Fibroblast of skin of left biceps (primary cell): ENCODE measurements at regions not wholly inside any gene's neighbourhood (a gene's known extent, or its start where the extent isn't known, plus 50 kb on each side); places are given as distances from the start of the nearest gene placed in this dataset.
"Not testable (repeated sequence)": the region's sequence is repeated elsewhere in the genome, so short reads cannot be mapped to it uniquely, and the experiment has no call there.

ENCODE experiments used
- DNase-seq, 2 experiments: peaks; one replicate each; pipeline ENCODE4 v3.0.0-alpha.2; 2013; ENCODE audit warnings: low read depth in 2 of 2

DNA sequence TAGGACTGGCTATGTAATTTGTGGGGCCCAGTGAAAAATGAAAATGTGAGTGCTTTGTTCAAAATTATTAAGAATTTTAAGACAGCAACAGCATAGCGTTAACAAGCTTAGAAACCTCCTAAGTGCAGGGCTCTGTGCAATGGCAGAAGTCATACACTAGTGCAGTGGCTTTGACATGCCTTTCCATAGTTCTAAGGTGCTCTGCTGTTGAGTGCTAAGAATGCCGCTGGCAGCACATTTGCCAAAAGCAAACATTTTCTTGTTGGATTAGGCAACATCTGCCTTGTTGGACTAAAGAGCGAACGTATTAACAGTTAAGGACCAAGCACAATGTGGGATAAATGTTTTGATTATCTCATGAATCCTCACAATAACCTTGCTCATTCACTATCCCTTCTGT is 244.9 kb upstream of the PDE3A start:
- DNase-seq, result no peak

- DNase-seq, result peak in 1 of 2 experiments; percentile 31
These were observed 243.0 kb upstream of the PDE3A start for GRCh38 chr12:20125276-20125798.

GRCh38 chr12:20126601-20127000 is 241.7 kb upstream of the PDE3A start:
- no peak for DNase-seq

- no peak for DNase-seq
These were observed 240.9 kb upstream of the PDE3A start for GRCh38 chr12:20127413-20127812.

- peak in 1 of 2 experiments; percentile 18 for DNase-seq
These were observed 239.4 kb upstream of the PDE3A start for GRCh38 chr12:20128928-20129327.

GRCh38 chr12:20132818-20133217 is 235.5 kb upstream of the PDE3A start:
- DNase-seq, result no peak

GRCh38 chr12:20134652-20135051 is 233.7 kb upstream of the PDE3A start:
- no peak for DNase-seq

DNA sequence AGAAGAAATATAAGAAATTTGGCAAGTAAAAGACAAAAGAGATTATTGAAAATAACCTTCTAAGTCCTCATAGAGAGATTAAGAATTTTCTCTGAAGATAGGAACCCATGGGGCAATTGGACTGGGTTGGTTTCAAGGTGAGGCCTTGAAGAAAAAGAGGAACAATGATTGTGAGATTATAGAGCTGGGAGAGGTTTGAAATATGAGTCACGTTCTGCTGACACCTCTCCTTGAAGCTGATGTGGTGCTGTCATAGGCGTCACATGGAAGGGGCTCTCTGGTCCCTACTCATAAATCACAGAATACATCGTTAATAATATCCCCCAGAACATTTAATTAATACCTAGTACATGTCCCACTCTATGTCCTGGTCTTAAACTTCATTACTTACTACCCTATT is 227.6 kb upstream of the PDE3A start:
- DNase-seq, result no peak

GRCh38 chr12:20142316-20142715 is 226.0 kb upstream of the PDE3A start:
- no peak for DNase-seq

- no peak for DNase-seq
These were observed 225.4 kb upstream of the PDE3A start for GRCh38 chr12:20142956-20143355.

DNA sequence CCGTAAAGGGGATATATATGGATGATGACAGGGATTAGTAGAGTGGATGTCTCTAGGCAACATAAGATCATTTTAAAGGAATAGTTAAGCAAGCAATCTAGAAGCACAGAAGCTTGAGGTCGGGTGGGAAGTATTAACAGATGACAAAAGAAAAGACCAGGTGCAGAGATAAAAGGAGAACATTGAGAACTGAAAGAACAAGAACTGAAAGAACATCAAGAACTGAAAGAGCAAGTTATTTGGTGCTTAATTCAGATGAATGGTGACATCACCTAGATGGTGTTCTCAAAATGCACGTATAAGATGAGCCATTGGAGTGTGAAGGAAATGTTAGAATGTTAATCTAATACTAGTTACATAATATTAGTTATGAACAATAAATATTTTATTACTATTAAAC is 224.0 kb upstream of the PDE3A start:
- no peak for DNase-seq

- DNase-seq, result no peak
These were observed 220.1 kb upstream of the PDE3A start for GRCh38 chr12:20148241-20148640.

- DNase-seq, result no peak
These were observed 217.4 kb upstream of the PDE3A start for GRCh38 chr12:20150835-20151422.

DNA sequence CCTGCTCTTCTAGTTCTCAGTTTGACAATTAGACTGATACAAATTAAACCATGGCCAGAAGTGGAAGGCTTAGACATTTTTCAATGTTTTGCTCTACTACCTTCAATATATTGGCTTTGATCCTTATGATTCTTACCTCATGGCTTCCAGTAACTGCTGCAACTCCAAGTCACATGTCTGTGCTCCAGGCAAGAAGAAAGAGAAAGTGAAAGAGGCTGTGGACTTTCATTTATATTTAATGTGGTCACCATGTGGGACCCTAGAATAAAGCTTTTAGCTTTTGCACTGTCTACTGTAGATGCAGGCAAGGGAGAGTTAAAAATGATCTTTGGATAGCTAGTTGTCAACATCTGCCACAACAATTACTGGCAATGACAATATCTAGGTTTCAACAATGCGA is 214.3 kb upstream of the PDE3A start:
- no peak for DNase-seq

DNA sequence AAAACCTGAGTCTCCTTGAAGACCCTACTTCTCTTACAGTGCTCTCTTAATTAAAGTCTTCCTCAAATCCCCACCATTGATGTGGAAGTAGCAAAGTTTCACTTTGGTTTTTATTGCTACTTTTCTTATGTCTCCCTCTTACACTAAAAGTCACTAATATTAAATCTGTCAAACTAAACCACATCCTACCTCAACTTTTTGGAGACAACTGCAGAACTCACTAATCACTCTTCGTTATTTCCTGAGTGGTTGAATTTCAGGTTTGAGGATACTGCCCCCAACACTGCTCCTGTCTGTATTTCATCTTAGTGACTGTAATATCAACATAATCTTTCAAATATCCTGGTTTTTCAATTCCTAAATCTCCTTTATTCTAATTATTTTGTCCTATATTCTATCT is 213.0 kb upstream of the PDE3A start:
- DNase-seq, result no peak

GRCh38 chr12:20160899-20161298 is 207.4 kb upstream of the PDE3A start:
- not testable (repeated sequence) for DNase-seq

GRCh38 chr12:20174528-20175175 is 193.7 kb upstream of the PDE3A start:
- DNase-seq, result no peak

- DNase-seq, result no peak
These were observed 192.5 kb upstream of the PDE3A start for GRCh38 chr12:20175704-20176388.

- DNase-seq, result no peak
These were observed 186.7 kb upstream of the PDE3A start for GRCh38 chr12:20181416-20182180.

DNA sequence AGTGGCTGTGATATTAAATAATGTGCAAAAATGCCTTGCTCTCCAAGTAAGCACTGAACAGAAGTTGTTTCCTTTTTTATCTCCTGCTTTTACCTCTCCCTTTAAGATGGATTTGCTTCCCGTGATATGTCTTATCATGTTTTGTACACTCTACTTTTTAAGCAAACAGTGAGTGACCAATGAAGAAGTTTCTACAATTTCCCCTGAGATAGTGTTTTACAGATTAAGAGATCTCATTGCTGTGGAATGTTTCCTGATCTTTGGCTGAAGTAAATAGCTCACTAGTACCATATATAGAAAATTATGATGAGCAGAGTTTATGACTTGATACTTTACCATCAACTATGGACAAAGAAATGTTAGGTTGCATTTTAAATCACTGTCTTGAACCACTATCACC is 184.8 kb upstream of the PDE3A start:
- DNase-seq, result peak; percentile 41 to 43

GRCh38 chr12:20184514-20184913 is 183.8 kb upstream of the PDE3A start:
- no peak for DNase-seq

GRCh38 chr12:20187456-20187855 is 180.9 kb upstream of the PDE3A start:
- no peak for DNase-seq
